Upper lobe of right lung (tissue), 1 donor: ENCODE measurements at regions not wholly inside any gene's neighbourhood (a gene's known extent, or its start where the extent isn't known, plus 50 kb on each side); places are given as distances from the start of the nearest gene placed in this dataset.
"Not testable (repeated sequence)": the region's sequence is repeated elsewhere in the genome, so short reads cannot be mapped to it uniquely, and the experiment has no call there.

Experiments used
- ATAC-seq: fragments of 200-7000 bp; cut with Tn5 transposase; one replicate; pipeline ENCODE4 v1.9.1; 2020; ENCODE audit warnings: mild to moderate bottlenecking, moderate library complexity
- DNase-seq: peaks from one replicate; pipeline ENCODE4 v3.0.0-alpha.2; 2020
- H3K27ac ChIP-seq: fragments of 200-600 bp; one replicate; pipeline ENCODE4 v1.8.0; 2022
- H3K27me3 ChIP-seq: fragments of 200-600 bp; one replicate; pipeline ENCODE4 v1.8.0; 2022; ENCODE audit warnings: mild to moderate bottlenecking
- H3K36me3 ChIP-seq: fragments of 200-600 bp; one replicate; pipeline ENCODE4 v1.8.0; 2022
- H3K4me1 ChIP-seq: fragments of 200-600 bp; one replicate; pipeline ENCODE4 v1.8.0; 2022
- H3K4me3 ChIP-seq: fragments of 200-600 bp; one replicate; pipeline ENCODE4 v1.8.0; 2022; ENCODE audit warnings: mild to moderate bottlenecking
- H3K9me3 ChIP-seq: fragments of 200-600 bp; one replicate; pipeline ENCODE4 v1.8.0; 2022
- CTCF ChIP-seq: fragments of 200-600 bp; IDR thresholded peaks from one replicate; pipeline ENCODE4 v1.8.0; 2022; ENCODE audit warnings: antibody characterized with exemption
- intact Hi-C: fragments of 100-400 bp; cut with DNase I; formaldehyde crosslinking; loops from one replicate; pipeline ENCODE4 v1.11.0; 2022
- donor health status: DM: no; HTN: yes; CAD: no; lungs with severe emphysema.

- Histone ChIP-seq H3K27me3 (peaks cover 4% of the 10 kb centered on the region), H3K36me3 (no peaks in the 10 kb centered on the region), H3K4me3 (no peak overlapping the region), H3K27ac (no peak overlapping the region), H3K4me1 (no peaks in the 10 kb centered on the region), H3K9me3 (no peaks in the 10 kb centered on the region)
- TF ChIP-seq CTCF = no peak
- ATAC-seq (peak; percentile 16), DNase-seq (no peak)
- intact Hi-C loops = no loop called here
Measured at GRCh38 chr10:130971123-130971435, 340.4 kb downstream of the TCERG1L start.

DNA sequence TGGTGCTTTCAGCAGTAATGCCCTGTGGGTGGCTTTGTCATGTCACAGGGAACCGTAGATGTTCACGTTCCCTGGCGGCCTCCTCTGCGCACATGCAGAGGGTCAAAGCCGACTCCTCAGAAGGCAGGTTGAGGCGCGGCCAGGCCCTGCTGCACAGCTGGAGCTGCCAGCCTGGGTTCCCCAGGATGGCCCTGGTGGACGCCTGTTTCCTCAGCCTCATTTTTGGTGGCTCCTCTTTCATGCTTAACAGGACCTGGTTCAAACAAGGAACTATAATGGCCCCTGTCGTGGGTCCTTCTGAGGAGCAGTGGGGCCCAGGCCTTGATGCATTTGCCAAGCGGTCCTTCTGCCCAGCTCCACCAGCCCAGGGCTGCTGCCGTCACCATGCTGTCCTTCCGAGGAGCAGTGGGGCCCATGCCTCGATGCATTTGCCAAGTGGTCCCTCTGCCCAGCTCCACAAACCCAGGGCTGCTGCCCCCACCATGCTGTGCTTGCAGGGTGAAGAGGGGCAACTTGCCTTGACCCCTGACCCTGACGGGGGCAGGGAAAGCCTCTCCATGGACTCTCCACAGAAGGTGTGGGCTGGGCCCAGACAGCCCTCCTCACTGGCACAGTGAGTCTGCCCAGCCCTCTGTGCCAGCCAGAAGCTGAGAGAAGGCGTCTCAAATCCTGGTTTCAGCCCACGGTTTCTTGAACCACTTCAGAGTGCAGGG is 338.2 kb downstream of the TCERG1L start:
- no peak for TF ChIP-seq CTCF
- intact Hi-C loops = no loop called here
- DNase-seq = no peak
- ATAC-seq = no peak
- no peaks in the 10 kb centered on the region for H3K27me3 ChIP-seq
- H3K4me3 ChIP-seq = no peak overlapping the region
- H3K36me3 ChIP-seq = no peaks in the 10 kb centered on the region
- no peaks in the 10 kb centered on the region for H3K4me1 ChIP-seq
- H3K27ac ChIP-seq = no peak overlapping the region
- no peaks in the 10 kb centered on the region for H3K9me3 ChIP-seq

- Histone ChIP-seq H3K27ac (no peak overlapping the region), H3K4me3 (no peak overlapping the region), H3K9me3 (no peaks in the 10 kb centered on the region), H3K4me1 (no peaks in the 10 kb centered on the region), H3K36me3 (no peaks in the 10 kb centered on the region), H3K27me3 (no peaks in the 10 kb centered on the region)
- ATAC-seq (no peak), DNase-seq (no peak)
- intact Hi-C loops = no loop called here
- TF ChIP-seq CTCF = no peak
Measured at GRCh38 chr10:130974166-130974565, 337.4 kb downstream of the TCERG1L start.

GRCh38 chr10:130975351-130975750 is 336.2 kb downstream of the TCERG1L start:
- H3K9me3 ChIP-seq, H3K27me3 ChIP-seq, ATAC-seq, H3K4me1 ChIP-seq, H3K27ac ChIP-seq, H3K36me3 ChIP-seq, H3K4me3 ChIP-seq, intact Hi-C loops, DNase-seq: not testable (repeated sequence)

DNA sequence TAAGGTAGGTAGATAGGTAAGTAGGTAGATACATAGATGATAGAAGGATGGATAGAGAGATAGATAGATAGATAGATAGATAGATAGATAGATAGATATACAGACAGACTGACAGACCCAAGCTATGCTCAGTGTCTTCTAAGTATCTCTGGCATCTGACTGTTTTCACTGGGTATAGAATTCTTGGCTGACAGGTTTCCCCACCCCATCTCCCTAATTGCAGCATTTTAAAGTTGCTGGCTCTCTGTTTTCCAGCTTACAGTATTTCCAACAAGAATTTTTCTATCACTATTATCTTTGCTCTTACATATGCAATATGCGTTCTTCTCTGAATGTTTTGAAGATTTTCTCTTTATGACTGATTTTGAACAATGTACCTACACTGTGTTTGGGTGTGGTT is 328.7 kb downstream of the TCERG1L start:
- no peak for DNase-seq
- Histone ChIP-seq H3K4me3 (no peak overlapping the region), H3K27me3 (no peaks in the 10 kb centered on the region), H3K27ac (no peak overlapping the region), H3K36me3 (no peaks in the 10 kb centered on the region), H3K9me3 (no peaks in the 10 kb centered on the region), H3K4me1 (no peaks in the 10 kb centered on the region)
- ATAC-seq = no peak
- intact Hi-C loops = no loop called here
- no peak for TF ChIP-seq CTCF

DNA sequence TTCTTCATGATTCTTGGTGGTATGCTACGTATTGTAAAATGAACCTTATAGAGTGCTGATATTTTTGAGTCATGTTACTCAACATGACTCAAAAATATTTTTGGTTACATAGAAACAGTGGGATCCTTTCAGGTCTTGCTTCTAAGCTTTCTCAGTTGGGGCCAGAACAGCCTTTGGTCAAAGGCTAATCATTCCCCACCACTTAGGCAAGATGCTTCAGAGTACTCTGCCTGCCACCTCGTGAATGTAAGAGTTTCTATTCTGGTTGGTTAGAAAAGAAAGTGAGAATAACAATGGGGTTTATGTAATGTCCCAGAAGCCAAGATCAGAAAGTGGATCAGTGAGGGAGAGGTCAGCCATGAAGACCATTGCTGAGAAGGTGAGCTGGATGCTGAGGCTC is 327.8 kb downstream of the TCERG1L start:
- DNase-seq (no peak), ATAC-seq (no peak)
- H3K27ac ChIP-seq = no peak overlapping the region
- TF ChIP-seq CTCF = no peak
- intact Hi-C loops = no loop called here
- no peaks in the 10 kb centered on the region for H3K4me1 ChIP-seq
- no peak overlapping the region for H3K4me3 ChIP-seq
- H3K9me3 ChIP-seq = no peaks in the 10 kb centered on the region
- no peaks in the 10 kb centered on the region for H3K27me3 ChIP-seq
- H3K36me3 ChIP-seq = no peaks in the 10 kb centered on the region
